AG08396 (cell line): ENCODE measurements at regions not wholly inside any gene's neighbourhood (a gene's known extent, or its start where the extent isn't known, plus 50 kb on each side); places are given as distances from the start of the nearest gene placed in this dataset.
A peak's percentile ranks its signal among the peaks of the same experiment; 100 is the strongest.
"Not testable (repeated sequence)": the region's sequence is repeated elsewhere in the genome, so short reads cannot be mapped to it uniquely, and the experiment has no call there.

ENCODE experiments used
- DNase-seq: peaks from one replicate; pipeline ENCODE4 v3.0.0; 2012; ENCODE audit warnings: low spot score, mixed read lengths

DNA sequence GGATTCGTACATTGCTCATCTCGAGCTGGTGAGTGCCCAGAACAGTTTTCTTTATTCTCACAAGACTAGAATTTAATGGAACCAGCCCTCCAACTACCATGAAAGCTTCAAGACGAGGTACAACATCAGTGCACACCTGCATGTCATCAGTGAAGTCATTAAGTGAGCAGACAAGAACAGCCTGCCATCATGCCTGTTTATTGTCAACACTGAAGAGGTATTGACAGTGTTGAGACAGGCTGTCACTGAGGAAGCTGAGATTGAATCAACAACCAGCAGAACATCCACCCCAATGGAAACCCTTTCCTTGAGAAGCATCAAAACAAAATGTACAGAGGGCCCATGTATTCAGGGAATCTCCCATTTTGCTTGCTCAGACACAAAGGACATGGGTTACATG is 148.0 kb upstream of the TCF4 start:
- DNase-seq, result no peak

DNA sequence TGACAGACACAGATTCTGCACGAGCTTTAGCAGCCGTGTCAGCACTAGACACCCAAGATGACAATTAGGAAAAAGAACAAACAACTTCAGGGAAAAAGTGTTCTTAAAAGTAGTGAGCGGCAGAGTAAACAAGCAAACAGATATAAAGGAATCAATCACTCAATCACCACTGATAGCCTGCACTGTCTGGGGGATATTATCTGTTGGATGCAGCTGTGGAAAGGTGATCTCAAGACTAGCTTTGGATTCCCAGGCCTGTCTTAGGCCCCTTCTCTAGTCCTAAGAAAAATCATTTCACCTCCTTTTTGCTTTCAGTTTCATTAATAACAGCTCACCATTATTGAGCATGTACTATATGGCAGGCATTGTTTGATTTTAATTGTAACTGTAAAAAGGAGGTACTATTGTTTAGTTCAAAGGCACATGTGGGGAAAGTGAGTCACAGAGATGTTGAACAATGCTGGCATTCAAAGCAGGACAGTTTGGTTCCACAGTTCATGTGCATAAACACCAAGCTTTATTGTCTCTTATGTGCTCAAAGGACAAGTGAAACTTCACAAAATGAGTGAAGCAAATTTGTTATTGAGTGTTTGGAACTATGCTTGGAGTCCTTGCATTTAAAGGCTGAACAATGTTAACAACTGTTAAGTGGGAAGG is 147.3 kb upstream of the TCF4 start:
- no peak for DNase-seq

DNA sequence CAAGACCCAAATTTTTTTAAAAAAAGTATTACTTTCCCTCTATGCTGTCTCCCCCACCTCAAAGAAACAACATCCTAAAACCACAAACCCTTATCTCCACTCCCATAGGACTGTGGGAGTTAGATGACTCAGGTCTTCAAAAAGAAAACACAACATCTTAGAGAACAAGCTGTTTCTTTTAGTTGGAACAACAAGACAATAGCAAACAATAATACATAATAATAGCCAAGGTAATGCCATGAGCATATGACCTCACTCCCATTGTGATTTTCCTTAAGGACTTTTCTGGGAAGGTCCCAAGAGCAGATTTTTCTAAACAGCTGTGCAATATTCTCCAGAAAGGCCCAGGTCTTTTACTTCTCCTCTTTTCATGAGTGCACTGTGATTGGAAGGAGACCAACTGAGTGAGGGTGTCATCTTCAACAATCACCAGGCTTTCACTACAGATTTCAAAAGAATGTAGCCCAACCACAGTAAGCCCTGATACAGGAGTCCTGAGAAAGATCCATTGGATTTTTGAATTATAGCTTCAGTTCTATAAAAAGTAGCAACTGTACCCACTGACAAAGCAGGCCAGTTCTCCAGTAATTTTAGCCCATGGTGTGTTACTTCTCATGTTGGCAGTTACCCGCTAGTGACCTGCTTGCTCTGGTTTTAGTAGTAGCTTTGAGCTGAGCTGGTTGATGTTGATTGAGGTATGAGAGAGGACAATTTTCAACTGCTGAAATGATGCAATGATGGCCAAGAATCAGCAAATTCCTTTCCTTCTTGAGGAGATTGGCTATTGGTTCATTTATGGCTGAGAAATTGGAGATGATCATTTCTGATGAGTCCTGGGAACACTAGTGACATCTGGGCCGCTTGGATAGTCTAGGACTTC is 144.5 kb upstream of the TCF4 start:
- no peak for DNase-seq

DNA sequence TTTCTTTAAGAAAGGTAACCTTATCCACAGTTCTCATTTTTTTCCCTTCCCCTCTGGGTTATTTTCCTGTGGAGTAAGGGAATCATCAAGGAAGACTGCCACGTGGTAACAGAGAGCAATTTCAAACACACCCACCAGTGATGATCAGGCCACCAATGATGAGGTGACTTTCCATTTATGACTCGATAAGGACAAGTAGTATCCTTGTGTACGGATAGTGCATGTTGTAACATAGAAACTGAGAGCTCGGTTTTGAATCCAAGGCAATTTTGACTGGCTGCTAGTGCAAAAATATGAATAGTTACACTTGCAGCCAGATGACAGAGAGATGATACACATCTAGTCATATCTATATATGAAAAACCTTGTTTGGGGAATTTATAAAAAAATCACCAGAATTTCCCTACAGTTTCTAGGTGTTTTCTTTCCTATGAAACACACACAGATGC is 143.6 kb upstream of the TCF4 start:
- no peak for DNase-seq

DNA sequence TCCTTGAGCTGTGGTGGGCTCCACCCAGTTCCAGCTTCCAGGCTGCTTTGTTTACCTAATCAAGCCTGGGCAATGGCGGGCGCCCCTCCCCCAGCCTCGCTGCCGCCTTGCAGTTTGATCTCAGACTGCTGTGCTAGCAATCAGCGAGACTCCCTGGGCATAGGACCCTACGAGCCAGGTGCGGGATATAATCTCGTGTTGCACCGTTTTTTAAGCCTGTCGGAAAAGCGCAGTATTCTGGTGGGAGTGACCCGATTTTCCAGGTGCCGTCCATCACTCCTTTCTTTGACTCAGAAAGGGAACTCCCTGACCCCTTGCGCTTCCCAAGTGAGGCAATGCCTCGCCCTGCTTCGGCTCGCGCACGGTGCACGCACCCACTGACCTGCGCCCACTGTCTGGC is 133.0 kb upstream of the TCF4 start:
- not testable (repeated sequence) for DNase-seq

DNA sequence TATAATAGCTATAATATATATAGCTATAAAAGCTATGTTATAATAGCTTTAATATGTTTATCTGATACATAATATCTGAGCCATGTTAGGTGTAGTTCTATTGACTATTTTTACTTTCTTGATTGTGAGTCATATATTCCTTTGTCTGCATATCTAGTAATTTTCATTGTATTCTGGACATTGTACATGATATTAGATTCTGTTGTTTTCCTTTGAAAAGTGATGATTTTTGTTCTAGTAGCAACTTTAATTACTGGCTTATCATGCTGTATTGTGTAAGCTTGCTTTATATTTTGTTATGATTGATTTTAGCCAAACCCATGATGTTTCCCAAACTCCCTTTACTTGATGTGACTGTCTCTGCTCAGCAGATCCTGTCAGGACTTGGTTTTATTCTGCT is 125.7 kb upstream of the TCF4 start:
- DNase-seq, result no peak

DNA sequence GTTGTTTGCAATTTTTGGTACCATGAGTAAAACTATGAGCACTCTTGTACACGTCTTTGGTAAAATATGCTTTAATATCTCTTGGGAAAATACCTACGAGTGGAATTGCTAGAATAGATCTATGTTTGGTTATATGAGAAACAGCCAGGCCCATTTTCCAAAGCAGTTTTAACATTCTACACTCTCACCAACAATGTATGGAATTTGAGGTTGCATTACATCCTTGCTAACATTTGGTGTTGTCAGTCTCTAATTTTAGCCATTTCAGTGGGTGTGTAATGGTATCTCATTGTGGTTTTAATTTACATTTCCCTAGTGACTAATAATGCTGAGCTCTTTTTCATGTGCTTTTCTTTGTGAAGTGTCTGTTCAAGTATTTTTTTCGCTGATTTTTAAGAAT is 118.9 kb upstream of the TCF4 start:
- peak; percentile 21 for DNase-seq

DNA sequence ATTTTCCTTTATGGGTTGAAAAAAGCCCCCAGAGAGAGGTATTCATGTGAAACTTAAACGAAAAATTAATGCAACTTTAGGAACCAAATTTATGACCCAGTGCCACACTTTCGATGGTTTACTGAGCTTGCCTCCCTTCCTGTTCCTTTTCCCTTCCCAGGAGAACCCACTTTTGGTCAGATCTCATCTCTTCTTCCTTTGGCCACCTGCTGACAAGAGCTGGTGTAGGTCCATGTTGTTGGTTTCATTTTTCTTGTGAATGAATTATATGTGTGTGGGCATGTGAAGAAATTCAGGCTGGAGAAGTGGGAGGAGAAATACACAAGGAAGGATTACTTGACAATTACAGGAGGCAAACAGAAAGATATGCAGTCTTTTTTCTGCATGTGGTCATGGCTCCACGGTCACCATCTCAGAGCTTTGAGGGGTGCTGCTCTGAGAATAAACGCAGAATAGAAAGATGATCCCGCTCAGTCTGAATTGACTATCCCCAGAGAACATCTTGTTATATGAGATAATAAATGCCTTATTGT is 111.3 kb upstream of the TCF4 start:
- DNase-seq, result no peak

DNA sequence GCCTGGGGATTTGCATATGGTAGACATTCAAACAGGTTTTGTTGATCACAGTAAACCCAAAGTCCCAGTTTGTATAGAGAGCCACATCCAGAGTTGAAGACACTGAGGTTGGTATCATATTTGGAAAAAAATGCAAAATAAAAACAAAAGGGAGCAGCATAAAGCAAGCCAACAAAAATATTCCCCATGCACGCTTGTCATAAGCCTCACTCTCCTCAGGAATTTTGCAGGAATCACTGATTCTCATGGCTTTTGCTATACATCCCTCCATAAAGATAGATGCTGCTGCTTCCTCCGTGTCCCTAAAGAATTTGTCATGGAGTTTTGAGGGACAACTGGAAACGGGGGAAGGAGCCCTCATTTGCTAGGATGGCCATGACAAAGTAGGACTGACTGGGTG is 108.8 kb upstream of the TCF4 start:
- DNase-seq, result no peak

DNA sequence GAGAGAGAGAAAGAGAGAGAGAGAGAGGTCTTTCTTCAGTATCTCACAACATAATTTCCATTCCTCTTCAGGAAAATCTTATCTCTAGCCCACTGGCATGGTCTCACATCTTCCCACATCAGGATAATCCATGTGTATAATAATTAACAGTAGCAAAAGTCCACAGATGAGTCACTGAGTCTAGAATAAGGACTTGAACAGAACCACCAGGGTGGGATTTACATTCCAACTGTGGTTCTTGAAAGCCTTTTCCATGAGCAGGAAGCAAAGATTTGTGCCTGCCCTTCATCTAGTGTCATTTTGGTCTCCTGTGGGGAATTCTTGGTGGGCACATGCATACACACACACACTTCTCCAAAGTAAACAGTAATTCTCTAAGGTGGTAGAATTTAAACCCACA is 107.1 kb upstream of the TCF4 start:
- no peak for DNase-seq

DNA sequence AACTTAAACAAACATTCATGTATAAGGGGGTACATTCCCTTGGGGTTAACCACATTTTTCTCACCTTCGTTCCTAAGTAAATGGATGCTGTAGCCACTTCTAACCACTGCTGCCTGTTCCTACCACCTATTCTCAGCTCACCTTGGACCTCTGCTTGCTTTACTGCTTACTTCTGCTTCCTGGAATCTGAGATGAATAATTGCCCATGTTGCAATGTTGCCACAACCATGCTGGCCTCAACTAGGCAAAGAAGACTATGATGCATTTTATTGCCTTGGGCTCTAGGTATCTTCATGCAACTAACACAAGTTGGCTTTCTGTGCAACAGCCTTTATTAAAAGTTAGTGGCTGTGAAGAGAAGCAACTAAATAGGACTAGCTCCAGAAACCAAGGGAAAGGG is 106.3 kb upstream of the TCF4 start:
- DNase-seq, result no peak

DNA sequence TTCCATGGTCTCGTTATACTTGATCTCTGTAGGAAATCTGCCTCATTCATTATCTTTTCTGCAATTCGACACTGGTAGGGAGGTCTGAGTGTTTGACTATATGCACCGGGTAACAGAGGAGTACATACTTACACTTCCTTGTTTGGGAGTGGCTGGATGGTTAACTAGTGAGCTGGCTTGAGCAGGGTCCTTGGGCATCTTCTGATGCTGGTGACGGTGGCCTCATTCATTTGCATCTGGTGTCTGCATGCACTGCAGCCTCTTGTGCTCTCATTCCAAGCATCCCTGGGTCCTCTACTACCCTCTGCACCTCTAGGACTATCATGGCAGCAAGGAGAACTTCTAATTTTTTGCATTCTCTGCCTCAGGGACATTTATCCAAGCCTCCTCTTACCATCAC is 100.0 kb upstream of the TCF4 start:
- no peak for DNase-seq

DNA sequence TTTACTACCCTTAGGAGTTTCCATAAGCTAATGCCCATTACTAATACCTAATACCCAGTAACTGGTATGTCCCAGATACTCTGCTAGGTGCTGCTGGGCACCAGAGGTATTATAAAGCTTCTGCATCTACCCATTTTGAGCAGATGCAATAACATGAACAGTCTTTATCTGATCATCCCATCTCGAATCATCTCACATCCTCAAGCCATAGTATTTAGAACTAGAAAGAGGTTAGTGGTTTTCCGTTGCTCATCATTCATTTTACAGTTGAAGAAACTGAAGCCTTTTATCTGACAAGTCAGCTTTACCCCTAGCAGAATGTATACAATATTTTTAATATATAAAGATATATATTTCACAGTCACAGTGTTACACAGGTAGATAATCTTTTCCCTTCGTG is 99.1 kb upstream of the TCF4 start:
- DNase-seq, result no peak

DNA sequence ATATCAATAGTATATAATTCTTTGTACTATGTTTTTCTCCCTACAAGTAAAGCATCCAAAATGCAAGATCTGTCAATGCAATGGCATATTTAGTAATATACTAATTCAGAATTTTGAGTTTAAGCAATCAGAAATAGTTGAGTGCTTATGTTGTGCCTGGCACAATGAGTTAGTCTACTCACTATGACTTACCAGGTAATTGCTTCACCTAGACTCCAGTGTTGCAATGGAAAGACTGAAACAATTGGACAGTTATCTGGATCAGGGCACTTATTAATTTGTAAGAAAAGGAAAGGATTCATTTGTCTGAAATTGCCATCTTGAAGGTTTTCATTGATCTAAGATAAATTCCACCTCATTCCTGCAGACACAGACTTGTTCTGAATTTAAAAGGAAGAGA is 97.6 kb upstream of the TCF4 start:
- no peak for DNase-seq

DNA sequence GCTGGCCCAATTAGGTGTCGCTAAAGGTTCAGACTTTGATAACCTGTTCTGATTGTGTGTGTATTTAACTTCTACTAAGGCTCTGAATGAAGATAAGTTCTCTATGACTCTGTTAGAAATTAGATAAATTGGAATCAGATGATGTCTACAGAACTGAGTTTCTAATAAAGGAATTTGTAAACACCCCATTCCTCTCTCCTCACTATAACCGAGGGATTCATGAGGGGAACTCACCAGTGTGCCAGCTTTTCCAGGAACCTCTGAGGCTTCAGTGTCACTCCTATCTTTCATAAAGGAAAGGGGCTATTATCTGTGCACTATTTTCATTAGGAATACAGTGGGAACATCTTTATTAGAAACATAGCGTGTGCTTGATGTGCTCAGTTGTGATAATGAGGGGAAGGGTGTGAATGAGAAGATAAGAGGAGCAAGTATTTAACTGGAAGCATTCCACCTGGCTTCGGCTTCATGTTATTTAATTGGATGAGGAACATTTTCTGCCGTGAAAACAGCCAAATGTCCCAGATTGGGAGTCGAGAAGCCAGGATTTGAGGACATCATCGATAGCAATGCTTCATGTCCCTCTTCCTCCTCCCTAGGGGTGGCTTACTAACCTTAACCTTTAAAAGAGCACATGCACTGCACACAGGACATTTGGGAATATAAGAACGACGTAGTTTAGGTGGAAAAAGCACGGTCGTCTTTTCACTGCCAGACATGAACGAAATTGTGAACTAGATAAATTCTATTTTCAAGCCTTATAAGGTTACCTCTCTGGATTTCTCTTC is 84.8 kb upstream of the TCF4 start:
- DNase-seq, result no peak

DNA sequence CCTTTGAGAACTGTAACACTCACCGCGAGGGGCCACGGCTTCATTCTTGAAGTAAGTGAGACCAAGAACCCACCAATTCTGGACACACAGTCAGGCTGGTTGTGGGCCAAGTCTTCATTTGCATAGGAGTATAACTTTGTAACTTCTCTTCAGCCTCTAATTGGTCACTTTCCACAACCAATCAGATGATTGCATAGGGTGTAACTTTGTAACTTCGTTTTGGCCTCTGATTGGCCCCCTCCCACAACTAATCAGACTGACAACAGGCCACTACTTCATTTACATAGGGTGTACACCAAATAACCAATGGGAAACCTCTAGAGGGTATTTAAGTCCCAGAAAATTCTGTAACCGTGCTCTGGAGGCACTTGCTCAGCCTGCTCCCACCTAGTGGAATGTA is 77.5 kb upstream of the TCF4 start:
- DNase-seq, result no peak

DNA sequence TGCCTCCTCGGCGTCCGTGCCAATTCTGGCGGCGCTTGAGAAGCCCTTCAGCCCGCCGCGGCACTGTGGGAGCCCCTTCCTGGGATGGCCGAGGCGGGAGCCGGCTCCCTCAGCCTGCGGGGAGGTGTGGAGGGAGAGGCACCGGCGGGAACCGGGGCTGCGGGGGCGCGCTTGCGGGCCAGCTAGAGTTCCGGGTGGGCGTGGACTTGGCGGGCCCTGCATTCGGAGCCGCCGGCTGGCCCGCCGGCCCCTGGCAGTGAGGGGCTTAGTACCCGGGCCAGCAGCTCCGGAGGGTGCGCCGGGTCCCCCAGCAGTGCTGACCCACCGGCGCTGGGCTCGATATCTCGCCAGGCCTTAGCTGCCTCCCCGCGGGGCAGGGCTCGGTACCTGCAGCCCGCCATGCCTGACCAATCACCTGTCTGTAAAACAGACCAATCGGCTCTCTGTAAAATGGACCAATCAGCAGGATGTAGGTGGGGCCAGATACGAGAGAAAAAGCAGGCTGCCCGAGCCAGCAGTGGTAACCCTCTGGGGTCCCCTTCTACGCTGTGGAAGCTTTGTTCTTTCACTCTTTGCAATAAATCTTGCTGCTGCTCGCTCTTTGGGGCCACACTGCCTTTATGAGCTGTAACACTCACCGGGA is 76.9 kb upstream of the TCF4 start:
- not testable (repeated sequence) for DNase-seq

DNA sequence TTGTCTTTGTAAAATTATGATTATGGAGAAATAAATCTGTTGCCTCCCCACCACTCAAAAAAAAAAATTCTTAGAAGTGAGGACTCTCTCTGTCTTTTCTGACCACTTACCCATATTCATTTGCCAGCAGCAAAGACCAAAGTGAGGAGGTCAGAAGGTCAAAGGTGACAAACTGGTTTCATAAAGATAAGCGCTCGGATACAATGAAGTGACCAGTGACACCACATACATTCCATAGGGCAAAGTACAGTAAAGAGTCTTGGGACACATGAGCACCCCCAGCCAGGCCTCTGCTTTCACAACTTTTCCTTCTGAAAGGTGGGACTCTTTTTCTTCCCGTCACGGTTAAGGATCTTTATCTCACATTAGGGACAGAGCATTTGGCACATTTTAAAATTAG is 75.9 kb upstream of the TCF4 start:
- no peak for DNase-seq

DNA sequence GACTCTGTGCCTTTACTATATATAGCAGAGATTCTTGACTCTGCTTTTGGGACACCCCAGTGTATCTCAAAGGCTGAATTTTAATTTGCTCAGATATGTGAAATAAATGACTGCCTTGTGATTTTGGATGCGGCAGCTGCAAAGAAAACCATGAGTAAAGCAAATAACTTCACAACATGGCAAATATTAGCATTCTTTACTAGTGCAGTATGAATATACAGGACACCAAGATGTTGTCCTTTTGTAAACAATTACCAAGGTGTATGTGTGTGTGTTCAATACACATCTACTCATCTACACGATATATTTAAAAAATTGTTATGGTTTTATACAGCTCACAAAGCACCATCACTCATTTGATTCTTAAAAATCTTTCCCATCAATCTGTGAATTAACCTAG is 70.6 kb upstream of the TCF4 start:
- no peak for DNase-seq

DNA sequence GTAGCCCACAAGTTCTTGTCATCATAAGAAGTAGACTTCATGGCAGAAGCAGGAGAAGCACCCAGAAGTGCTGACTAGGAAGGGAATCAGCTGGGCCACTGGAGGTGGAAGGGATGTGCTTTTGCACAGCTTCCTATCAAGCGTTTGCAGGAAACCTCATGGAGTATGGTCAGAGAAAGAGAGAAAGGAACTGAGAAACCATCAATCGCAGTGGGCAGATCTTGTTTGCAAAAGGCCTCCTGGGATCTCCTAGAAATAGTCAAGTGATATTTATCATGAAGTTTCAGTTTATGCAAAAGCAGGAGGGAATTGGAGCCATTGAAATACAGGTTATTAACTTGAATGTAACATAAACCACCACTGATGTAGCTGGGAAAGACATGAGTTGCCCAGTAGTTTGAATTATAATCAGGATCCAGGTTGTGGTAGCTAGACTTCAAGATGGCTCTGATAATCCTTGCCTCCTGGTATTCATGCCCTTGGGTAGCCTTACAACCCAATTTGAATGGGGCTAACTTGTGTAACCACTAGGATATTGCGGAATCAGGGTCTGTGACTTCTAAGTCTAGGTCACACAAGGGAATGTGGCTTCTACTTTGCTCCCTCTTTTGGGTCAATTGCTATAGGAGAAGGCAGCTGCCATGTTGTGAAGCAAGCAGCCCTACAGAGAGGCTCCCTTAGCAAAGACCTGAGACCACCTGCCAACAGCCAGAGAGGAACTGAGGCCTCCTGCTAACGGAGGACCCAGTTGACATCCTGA is 69.8 kb upstream of the TCF4 start:
- no peak for DNase-seq

DNA sequence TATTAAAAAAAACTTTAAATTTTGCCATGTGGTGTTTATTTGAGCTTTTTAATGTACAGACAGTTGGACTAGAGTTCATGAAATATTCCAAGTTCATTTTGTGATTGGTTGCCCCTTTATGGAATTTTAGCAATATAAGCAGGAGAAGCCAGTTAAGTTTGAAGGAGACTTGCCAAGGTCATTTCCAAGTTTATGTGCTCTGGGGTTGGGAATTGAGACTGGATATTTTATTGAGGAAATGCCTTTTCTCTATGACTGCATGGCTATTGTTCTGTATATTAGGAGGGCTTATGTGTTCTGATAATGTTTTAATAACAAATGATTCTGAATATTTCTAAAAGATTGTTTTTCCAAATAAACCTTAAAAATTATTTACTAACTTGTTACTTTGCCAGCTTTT is 67.0 kb upstream of the TCF4 start:
- DNase-seq, result no peak
